Neural progenitor cell (in vitro differentiated cells): ENCODE measurements at regions not wholly inside any gene's neighbourhood (a gene's known extent, or its start where the extent isn't known, plus 50 kb on each side); places are given as distances from the start of the nearest gene placed in this dataset.

Experiments
- DNase-seq: peaks from one replicate; pipeline ENCODE4 v3.0.0-alpha.2; 2016; ENCODE audit warnings: low spot score
- H2AFZ ChIP-seq: fragments of 200-600 bp; sonication (generic); replicated peaks from 2 replicates; pipeline ENCODE4 v1.6.1; 2016; ENCODE audit warnings: antibody characterized with exemption
- H3F3A ChIP-seq: fragments of 200-600 bp; sonication (generic); 2 replicates; pipeline ENCODE4 v1.6.1; 2016; ENCODE audit warnings: antibody characterized with exemption, low read depth
- H3K27ac ChIP-seq: fragments of 200-600 bp; sonication (generic); 2 replicates; pipeline ENCODE4 v1.5.1; 2016; ENCODE audit warnings: mild to moderate bottlenecking
- H3K27me3 ChIP-seq: fragments of 200-600 bp; sonication (generic); 2 replicates; pipeline ENCODE4 v1.6.1; 2016; ENCODE audit warnings: mild to moderate bottlenecking, moderate library complexity
- H3K36me3 ChIP-seq: fragments of 200-600 bp; sonication (generic); 2 replicates; pipeline ENCODE4 v1.5.1; 2016
- H3K4me1 ChIP-seq: fragments of 200-600 bp; sonication (generic); 2 replicates; pipeline ENCODE4 v1.6.1; 2016; ENCODE audit warnings: mixed run types
- H3K4me2 ChIP-seq: fragments of 200-600 bp; sonication (generic); 2 replicates; pipeline ENCODE4 v1.6.1; 2016
- H3K4me3 ChIP-seq: fragments of 200-600 bp; sonication (generic); 2 replicates; pipeline ENCODE4 v1.5.1; 2016
- H3K79me2 ChIP-seq: fragments of 200-600 bp; sonication (generic); 2 replicates; pipeline ENCODE4 v1.6.1; 2016; ENCODE audit warnings: low read depth
- H3K9ac ChIP-seq: fragments of 200-600 bp; sonication (generic); 2 replicates; pipeline ENCODE4 v1.6.1; 2016
- H3K9me3 ChIP-seq: fragments of 200-600 bp; sonication (generic); 2 replicates; pipeline ENCODE4 v1.5.1; 2016; ENCODE audit warnings: low read depth
- H4K20me1 ChIP-seq: fragments of 200-600 bp; sonication (generic); 2 replicates; pipeline ENCODE4 v1.6.1; 2016; ENCODE audit warnings: low read depth
- H3K27ac Mint-ChIP-seq: 3 replicates; pipeline ENCODE4 v1.8.0; 2021; ENCODE audit warnings: mixed read lengths
- H3K27me3 Mint-ChIP-seq: 2 replicates; pipeline ENCODE4 v1.8.0; 2022; ENCODE audit warnings: low read depth, mild to moderate bottlenecking, inconsistent platforms, moderate library complexity, mixed read lengths; ENCODE audit not compliant: insufficient read depth
- H3K36me3 Mint-ChIP-seq: 3 replicates; pipeline ENCODE4 v1.8.0; 2021; ENCODE audit warnings: mixed read lengths
- H3K4me1 Mint-ChIP-seq: 3 replicates; pipeline ENCODE4 v1.8.0; 2021; ENCODE audit warnings: mixed read lengths
- H3K4me3 Mint-ChIP-seq: 3 replicates; pipeline ENCODE4 v1.8.0; 2021; ENCODE audit warnings: mild to moderate bottlenecking, moderate library complexity, mixed read lengths
- H3K9me3 Mint-ChIP-seq: 3 replicates; pipeline ENCODE4 v1.8.0; 2020; ENCODE audit warnings: mixed read lengths
- EZH2 ChIP-seq: fragments of 200-600 bp; sonication (generic); IDR thresholded peaks from 2 replicates; pipeline ENCODE4 v1.6.1; 2017; ENCODE audit warnings: antibody characterized with exemption, mild to moderate bottlenecking, moderate library complexity
- EZH2phosphoT487 ChIP-seq: fragments of 200-600 bp; sonication (generic); IDR thresholded peaks from 2 replicates; pipeline ENCODE4 v1.6.1; 2017; ENCODE audit warnings: antibody characterized with exemption
- TF ChIP-seq, protein P1 (sequence below): fragments of 200-600 bp; sonication (generic); IDR thresholded peaks from 2 replicates; pipeline ENCODE4 v1.5.1; 2017; ENCODE audit warnings: antibody characterized with exemption, mild to moderate bottlenecking

DNA sequence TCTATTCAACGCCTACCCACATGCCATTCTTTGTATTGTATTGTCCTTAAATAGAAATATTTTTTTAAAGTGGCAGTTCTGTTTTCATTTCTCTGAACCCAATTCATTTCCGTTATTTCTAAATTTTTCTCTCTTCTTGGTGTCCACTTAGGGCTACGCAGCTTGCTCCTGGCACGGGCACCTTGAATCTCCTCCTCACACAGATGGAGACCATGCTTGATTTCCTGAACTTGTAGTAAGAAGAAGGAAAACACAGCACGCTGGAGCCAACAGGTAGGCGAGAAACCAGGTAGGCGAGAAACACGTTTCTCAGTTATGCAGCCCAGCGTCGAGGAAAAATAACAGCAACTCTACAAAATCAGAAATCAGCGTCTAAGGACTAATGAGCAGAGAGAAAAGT lies 428.9 kb downstream of the STK39 start:
- Mint-ChIP-seq H3K27me3 (no peaks in the 10 kb centered on the region), H3K27ac (no peak overlapping the region), H3K4me1 (no peaks in the 10 kb centered on the region), H3K36me3 (peaks cover 6% of the 10 kb centered on the region), H3K9me3 (no peaks in the 10 kb centered on the region), H3K4me3 (no peak overlapping the region)
- H3K4me1 ChIP-seq, result no peaks in the 10 kb centered on the region
- H3K4me3 ChIP-seq, result no peak overlapping the region
- no peak overlapping the region for H3K4me2 ChIP-seq
- H3K36me3 ChIP-seq, result no peaks in the 10 kb centered on the region
- no peaks in the 10 kb centered on the region for H3F3A ChIP-seq
- H2AFZ ChIP-seq, result no peak overlapping the region
- no peak overlapping the region for H3K27ac ChIP-seq
- no peaks in the 10 kb centered on the region for H3K9me3 ChIP-seq
- TF ChIP-seq EZH2 (no peak), EZH2phosphoT487 (no peak)
- no peak overlapping the region for H3K9ac ChIP-seq
- no peaks in the 10 kb centered on the region for H3K27me3 ChIP-seq
- no peak for DNase-seq
- H4K20me1 ChIP-seq, result no peaks in the 10 kb centered on the region
- no peaks in the 10 kb centered on the region for H3K79me2 ChIP-seq

DNA sequence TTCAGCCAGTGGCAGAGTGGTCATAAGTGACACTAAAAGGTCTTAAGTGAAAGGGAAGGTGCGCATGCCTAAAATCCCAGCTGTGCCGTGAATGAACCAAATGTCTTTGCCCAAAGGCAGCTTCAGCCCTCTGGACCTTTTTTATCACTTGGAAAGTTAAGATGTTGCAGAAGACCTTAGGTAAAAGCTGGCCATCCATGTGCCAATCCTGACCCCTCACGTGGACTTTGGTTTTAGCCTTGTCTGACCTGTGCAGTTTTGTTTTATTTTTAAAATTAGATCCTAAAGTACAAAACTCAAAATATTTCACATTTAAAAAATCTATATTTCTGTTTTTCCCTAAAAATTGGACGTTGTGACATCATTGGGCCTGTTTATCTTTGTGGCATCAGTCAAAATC lies 429.5 kb downstream of the STK39 start:
- no peak overlapping the region for H2AFZ ChIP-seq
- H3K4me1 ChIP-seq, result no peaks in the 10 kb centered on the region
- TF ChIP-seq EZH2phosphoT487, result no peak
- no peak for TF ChIP-seq EZH2
- TF ChIP-seq, protein P1, sequence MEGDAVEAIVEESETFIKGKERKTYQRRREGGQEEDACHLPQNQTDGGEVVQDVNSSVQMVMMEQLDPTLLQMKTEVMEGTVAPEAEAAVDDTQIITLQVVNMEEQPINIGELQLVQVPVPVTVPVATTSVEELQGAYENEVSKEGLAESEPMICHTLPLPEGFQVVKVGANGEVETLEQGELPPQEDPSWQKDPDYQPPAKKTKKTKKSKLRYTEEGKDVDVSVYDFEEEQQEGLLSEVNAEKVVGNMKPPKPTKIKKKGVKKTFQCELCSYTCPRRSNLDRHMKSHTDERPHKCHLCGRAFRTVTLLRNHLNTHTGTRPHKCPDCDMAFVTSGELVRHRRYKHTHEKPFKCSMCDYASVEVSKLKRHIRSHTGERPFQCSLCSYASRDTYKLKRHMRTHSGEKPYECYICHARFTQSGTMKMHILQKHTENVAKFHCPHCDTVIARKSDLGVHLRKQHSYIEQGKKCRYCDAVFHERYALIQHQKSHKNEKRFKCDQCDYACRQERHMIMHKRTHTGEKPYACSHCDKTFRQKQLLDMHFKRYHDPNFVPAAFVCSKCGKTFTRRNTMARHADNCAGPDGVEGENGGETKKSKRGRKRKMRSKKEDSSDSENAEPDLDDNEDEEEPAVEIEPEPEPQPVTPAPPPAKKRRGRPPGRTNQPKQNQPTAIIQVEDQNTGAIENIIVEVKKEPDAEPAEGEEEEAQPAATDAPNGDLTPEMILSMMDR, result no peak
- DNase-seq, result no peak
- no peak overlapping the region for H3K4me2 ChIP-seq
- H3K27me3 Mint-ChIP-seq, result no peaks in the 10 kb centered on the region
- H4K20me1 ChIP-seq, result no peaks in the 10 kb centered on the region
- no peak overlapping the region for H3K4me3 Mint-ChIP-seq
- no peaks in the 10 kb centered on the region for H3F3A ChIP-seq
- no peaks in the 10 kb centered on the region for H3K4me1 Mint-ChIP-seq
- H3K79me2 ChIP-seq, result no peaks in the 10 kb centered on the region
- H3K27me3 ChIP-seq, result no peaks in the 10 kb centered on the region
- peaks cover 6% of the 10 kb centered on the region for H3K36me3 Mint-ChIP-seq
- H3K9me3 ChIP-seq, result no peaks in the 10 kb centered on the region
- no peak overlapping the region for H3K4me3 ChIP-seq
- no peak overlapping the region for H3K27ac ChIP-seq
- H3K9ac ChIP-seq, result no peak overlapping the region
- no peaks in the 10 kb centered on the region for H3K9me3 Mint-ChIP-seq
- no peaks in the 10 kb centered on the region for H3K36me3 ChIP-seq
- H3K27ac Mint-ChIP-seq, result no peak overlapping the region

DNA sequence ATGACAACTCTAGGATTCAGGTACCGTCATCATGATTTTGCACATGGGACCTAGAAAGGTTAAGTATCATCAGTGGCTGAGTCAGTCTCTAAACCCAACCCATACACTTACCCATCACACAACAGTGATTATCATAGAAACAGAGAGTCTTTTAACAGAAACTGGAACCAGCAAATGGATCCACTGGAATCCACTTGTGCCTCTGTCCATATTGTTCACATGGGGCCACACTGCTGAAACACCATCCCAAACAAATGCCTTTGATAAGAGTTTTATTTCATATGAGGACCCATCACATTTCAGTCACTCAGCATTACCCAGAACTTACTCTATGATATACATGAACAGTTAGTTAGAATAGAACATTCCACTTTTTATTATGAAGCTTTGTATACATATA lies 430.0 kb downstream of the STK39 start:
- no peaks in the 10 kb centered on the region for H3K4me1 Mint-ChIP-seq
- Histone ChIP-seq H3K79me2 (no peaks in the 10 kb centered on the region), H3K27ac (no peak overlapping the region), H3F3A (no peaks in the 10 kb centered on the region), H3K4me2 (no peak overlapping the region), H3K27me3 (no peaks in the 10 kb centered on the region), H3K9me3 (no peaks in the 10 kb centered on the region), H2AFZ (no peak overlapping the region), H3K4me3 (no peak overlapping the region), H4K20me1 (no peaks in the 10 kb centered on the region), H3K4me1 (no peaks in the 10 kb centered on the region), H3K9ac (no peak overlapping the region), H3K36me3 (no peaks in the 10 kb centered on the region)
- H3K36me3 Mint-ChIP-seq, result peaks cover 6% of the 10 kb centered on the region
- H3K4me3 Mint-ChIP-seq, result no peak overlapping the region
- no peak overlapping the region for H3K27ac Mint-ChIP-seq
- TF ChIP-seq, protein P1, result no peak
- TF ChIP-seq EZH2, result no peak
- no peak for TF ChIP-seq EZH2phosphoT487
- no peaks in the 10 kb centered on the region for H3K9me3 Mint-ChIP-seq
- no peak for DNase-seq
- H3K27me3 Mint-ChIP-seq, result no peaks in the 10 kb centered on the region

DNA sequence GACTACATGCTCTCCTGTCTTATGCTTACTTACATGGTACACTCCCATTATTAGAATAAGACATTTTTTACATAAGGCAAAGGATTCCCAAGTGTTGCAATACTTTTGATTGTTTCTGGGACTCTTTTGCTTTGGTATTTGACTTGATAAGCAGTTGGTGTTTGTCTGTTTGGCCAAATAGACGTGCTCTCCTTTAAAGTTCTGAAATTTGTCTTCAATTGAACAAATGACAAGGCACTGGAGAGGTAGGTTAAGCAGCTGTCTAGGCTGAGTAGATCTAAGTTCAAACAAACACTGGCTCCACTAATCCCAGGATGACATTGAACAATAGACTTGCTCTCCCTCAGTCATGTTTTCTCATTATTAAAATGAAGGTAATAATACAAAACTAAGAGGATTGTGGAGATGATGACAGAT lies 430.5 kb downstream of the STK39 start:
- Mint-ChIP-seq H3K9me3 (no peaks in the 10 kb centered on the region), H3K27ac (no peak overlapping the region), H3K27me3 (no peaks in the 10 kb centered on the region), H3K4me1 (no peaks in the 10 kb centered on the region), H3K4me3 (no peak overlapping the region), H3K36me3 (peaks cover 6% of the 10 kb centered on the region)
- TF ChIP-seq EZH2 (no peak), EZH2phosphoT487 (no peak)
- TF ChIP-seq, protein P1, result no peak
- Histone ChIP-seq H2AFZ (no peak overlapping the region), H3K79me2 (no peaks in the 10 kb centered on the region), H3K4me3 (no peak overlapping the region), H3K4me2 (no peak overlapping the region), H3K36me3 (no peaks in the 10 kb centered on the region), H3K27me3 (no peaks in the 10 kb centered on the region), H3K9ac (no peak overlapping the region), H3K9me3 (no peaks in the 10 kb centered on the region), H3K4me1 (no peaks in the 10 kb centered on the region), H3F3A (no peaks in the 10 kb centered on the region), H3K27ac (no peak overlapping the region), H4K20me1 (no peaks in the 10 kb centered on the region)
- DNase-seq, result no peak
